PC-9 (cell line): ENCODE measurements at regions not wholly inside any gene's neighbourhood (a gene's known extent, or its start where the extent isn't known, plus 50 kb on each side); places are given as distances from the start of the nearest gene placed in this dataset.

Source experiments
- BruUV-seq: library from RNA; stranded (reverse); fragments of 400-500 nt; replicated peaks from 2 replicates; lab custom pipeline; 2021; lab: Mats Ljungman, UMichigan
- CTCF ChIA-PET: fragments of 300-600 bp; sonication (Branson Sonifier 250); formaldehyde crosslinking; loops from one replicate; lab custom pipeline; 2022; ENCODE audit warnings: antibody characterized with exemption; lab: Charles Lee
- POLR2A ChIA-PET: fragments of 300-600 bp; sonication (Branson Sonifier 250); formaldehyde crosslinking; loops from one replicate; lab custom pipeline; 2022; ENCODE audit warnings: antibody characterized with exemption; ENCODE audit not compliant: unreplicated experiment; lab: Charles Lee
- DNase-seq, 2 experiments: peaks; one replicate each; pipeline versions ENCODE4 v3.0.0 to v3.0.0-alpha.2; 2015 to 2022; ENCODE audit warnings: mixed read lengths in 1 of 2
- H2AFZ ChIP-seq: fragments of 200-600 bp; sonication (generic); 2 replicates; pipeline ENCODE4 v1.8.1; 2017; ENCODE audit warnings: antibody characterized with exemption
- H3F3A ChIP-seq: fragments of 200-600 bp; sonication (generic); 2 replicates; pipeline ENCODE4 v1.8.1; 2017; ENCODE audit warnings: antibody characterized with exemption, mild to moderate bottlenecking, low read depth; ENCODE audit not compliant: insufficient read depth
- H3K27ac ChIP-seq: fragments of 200-600 bp; sonication (generic); 2 replicates; pipeline ENCODE4 v1.6.1; 2016; ENCODE audit warnings: mixed run types
- H3K27me3 ChIP-seq: fragments of 200-600 bp; sonication (generic); 2 replicates; pipeline ENCODE4 v1.6.1; 2016; ENCODE audit warnings: low read depth, mixed run types; ENCODE audit not compliant: insufficient read depth
- H3K36me3 ChIP-seq: fragments of 200-600 bp; sonication (generic); 2 replicates; pipeline ENCODE4 v1.6.1; 2016; ENCODE audit warnings: low read depth, mixed run types
- H3K4me1 ChIP-seq: fragments of 200-600 bp; sonication (generic); replicated peaks from 2 replicates; pipeline ENCODE4 v1.6.1; 2016; ENCODE audit warnings: mixed run types; ENCODE audit not compliant: insufficient read depth
- H3K4me2 ChIP-seq: fragments of 200-600 bp; sonication (generic); 2 replicates; pipeline ENCODE4 v1.6.1; 2017; ENCODE audit warnings: mixed run types
- H3K4me3 ChIP-seq: fragments of 200-600 bp; sonication (generic); 2 replicates; pipeline ENCODE4 v1.6.1; 2016; ENCODE audit warnings: mixed run types
- H3K79me2 ChIP-seq: fragments of 200-600 bp; sonication (generic); 2 replicates; pipeline ENCODE4 v1.6.1; 2017; ENCODE audit warnings: low read depth, mixed run types
- H3K9me2 ChIP-seq: fragments of 200-600 bp; sonication (generic); 2 replicates; pipeline ENCODE4 v1.8.1; 2017; ENCODE audit warnings: mild to moderate bottlenecking; ENCODE audit not compliant: insufficient read depth
- H3K9me3 ChIP-seq: fragments of 200-600 bp; sonication (generic); 2 replicates; pipeline ENCODE4 v1.8.1; 2016; ENCODE audit warnings: low read depth; ENCODE audit not compliant: insufficient read depth
- H4K20me1 ChIP-seq: fragments of 200-600 bp; sonication (generic); 2 replicates; pipeline ENCODE4 v1.8.1; 2017; ENCODE audit not compliant: insufficient read depth
- EZH2 ChIP-seq: fragments of 200-600 bp; sonication (generic); IDR thresholded peaks from 2 replicates; pipeline ENCODE4 v1.8.0; 2017; ENCODE audit warnings: antibody characterized with exemption, low read depth
- intact Hi-C: fragments of 100-400 bp; cut with micrococcal nuclease; formaldehyde crosslinking; loops from one replicate; pipeline ENCODE4 v1.10.0; 2022; ENCODE audit not compliant: unreplicated experiment
- TF ChIP-seq, protein P1 (sequence below): fragments of 200-600 bp; sonication (generic); conservative IDR thresholded peaks from 2 replicates; pipeline ENCODE4 v1.6.1; 2017; ENCODE audit warnings: mixed run types, antibody characterized with exemption, mild to moderate bottlenecking, moderate library complexity

DNA sequence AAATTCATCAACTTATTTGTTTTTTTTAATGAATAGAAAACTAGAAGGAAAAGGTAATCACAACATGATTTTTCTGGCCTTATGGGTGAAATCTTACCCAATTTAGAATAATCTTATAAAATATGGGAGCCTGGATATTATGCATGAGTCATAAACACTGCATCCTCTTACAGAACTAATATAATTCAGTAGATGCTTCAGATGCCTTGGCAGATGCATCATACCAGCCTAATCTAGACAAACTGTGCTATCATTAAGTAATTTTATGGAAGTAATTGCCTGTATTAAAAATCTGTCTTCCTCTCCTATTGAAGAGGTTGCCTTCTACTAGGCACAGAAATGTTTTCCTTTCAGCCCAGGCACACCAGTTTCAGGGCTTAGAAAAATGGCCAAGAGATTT lies 2384.6 kb upstream of the WWC1 start:
- Histone ChIP-seq H4K20me1 (no peaks in the 10 kb centered on the region; the same call in 1 of the 2 replicates), H3K4me3 (no peak overlapping the region), H3K4me2 (no peak overlapping the region), H3K27me3 (no peaks in the 10 kb centered on the region), H3K79me2 (no peaks in the 10 kb centered on the region), H3F3A (no peaks in the 10 kb centered on the region), H3K9me2 (no peaks in the 10 kb centered on the region), H3K27ac (no peak overlapping the region), H3K4me1 (no peaks in the 10 kb centered on the region), H3K36me3 (no peaks in the 10 kb centered on the region), H2AFZ (no peak overlapping the region), H3K9me3 (no peaks in the 10 kb centered on the region)
- no peak for DNase-seq
- no TSS peak for BruUV-seq
- ChIA-PET CTCF (no interaction called here), POLR2A (no interaction called here)
- intact Hi-C loops: no loop called here
- no peak for TF ChIP-seq EZH2
- TF ChIP-seq, protein P1, sequence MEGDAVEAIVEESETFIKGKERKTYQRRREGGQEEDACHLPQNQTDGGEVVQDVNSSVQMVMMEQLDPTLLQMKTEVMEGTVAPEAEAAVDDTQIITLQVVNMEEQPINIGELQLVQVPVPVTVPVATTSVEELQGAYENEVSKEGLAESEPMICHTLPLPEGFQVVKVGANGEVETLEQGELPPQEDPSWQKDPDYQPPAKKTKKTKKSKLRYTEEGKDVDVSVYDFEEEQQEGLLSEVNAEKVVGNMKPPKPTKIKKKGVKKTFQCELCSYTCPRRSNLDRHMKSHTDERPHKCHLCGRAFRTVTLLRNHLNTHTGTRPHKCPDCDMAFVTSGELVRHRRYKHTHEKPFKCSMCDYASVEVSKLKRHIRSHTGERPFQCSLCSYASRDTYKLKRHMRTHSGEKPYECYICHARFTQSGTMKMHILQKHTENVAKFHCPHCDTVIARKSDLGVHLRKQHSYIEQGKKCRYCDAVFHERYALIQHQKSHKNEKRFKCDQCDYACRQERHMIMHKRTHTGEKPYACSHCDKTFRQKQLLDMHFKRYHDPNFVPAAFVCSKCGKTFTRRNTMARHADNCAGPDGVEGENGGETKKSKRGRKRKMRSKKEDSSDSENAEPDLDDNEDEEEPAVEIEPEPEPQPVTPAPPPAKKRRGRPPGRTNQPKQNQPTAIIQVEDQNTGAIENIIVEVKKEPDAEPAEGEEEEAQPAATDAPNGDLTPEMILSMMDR: no peak

DNA sequence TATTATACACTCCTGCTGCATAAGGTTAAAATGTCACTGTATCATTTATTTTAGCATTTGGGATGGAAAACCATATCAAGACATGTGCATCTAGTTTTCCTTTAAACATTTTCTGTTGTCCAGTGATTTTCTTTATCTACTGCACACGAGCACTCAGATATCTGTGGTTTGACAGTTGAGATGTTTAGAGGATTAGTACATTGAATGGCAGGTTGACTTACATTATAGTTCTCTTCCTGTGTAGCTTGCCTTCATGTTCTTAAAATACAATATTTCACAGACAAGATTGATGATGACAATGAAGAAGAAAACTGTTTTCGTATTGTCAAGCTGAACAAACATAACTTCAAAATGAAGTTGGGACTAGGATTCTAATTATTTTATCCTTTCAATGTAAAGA lies 2378.4 kb upstream of the WWC1 start:
- ChIA-PET CTCF (no interaction called here), POLR2A (no interaction called here)

DNA sequence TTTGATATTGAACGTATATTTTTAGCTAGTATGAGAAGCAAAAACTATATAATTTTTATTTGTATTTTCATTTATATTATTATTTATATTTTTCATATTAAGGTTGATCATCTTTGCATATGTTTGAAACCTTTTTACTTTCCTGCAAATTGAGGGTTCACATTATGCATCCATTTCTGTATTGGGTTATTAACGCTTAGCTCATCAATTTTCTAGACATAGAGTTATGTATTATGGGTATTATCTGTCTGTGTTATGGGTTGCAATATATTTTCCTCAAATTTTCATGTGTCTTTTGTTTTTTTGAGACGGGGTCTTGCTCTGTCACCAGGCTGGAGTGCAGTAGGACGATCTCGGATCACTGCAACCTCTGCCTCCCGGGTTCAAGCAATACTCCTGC lies 2377.0 kb upstream of the WWC1 start:
- ChIA-PET CTCF (no interaction called here), POLR2A (no interaction called here)
- H3K4me3 ChIP-seq: no peak overlapping the region
- TF ChIP-seq, protein P1: no peak
- no peak for TF ChIP-seq EZH2
- H3K9me2 ChIP-seq: no peaks in the 10 kb centered on the region
- no peak overlapping the region for H3K4me2 ChIP-seq
- no peaks in the 10 kb centered on the region; the same call in 1 of the 2 replicates for H4K20me1 ChIP-seq
- intact Hi-C loops: no loop called here
- no TSS peak for BruUV-seq
- no peaks in the 10 kb centered on the region for H3K36me3 ChIP-seq
- H3F3A ChIP-seq: no peaks in the 10 kb centered on the region
- H3K27me3 ChIP-seq: no peaks in the 10 kb centered on the region
- H3K4me1 ChIP-seq: no peaks in the 10 kb centered on the region
- no peak overlapping the region for H2AFZ ChIP-seq
- DNase-seq: no peak
- no peaks in the 10 kb centered on the region for H3K79me2 ChIP-seq
- H3K27ac ChIP-seq: no peak overlapping the region
- no peaks in the 10 kb centered on the region for H3K9me3 ChIP-seq

More for the DNA sequence above, 2378.4 kb upstream of the WWC1 start:
- no peaks in the 10 kb centered on the region for H3K9me3 ChIP-seq
- H3K36me3 ChIP-seq: no peaks in the 10 kb centered on the region
- no peak overlapping the region for H3K27ac ChIP-seq
- no peaks in the 10 kb centered on the region for H3K79me2 ChIP-seq
- no peaks in the 10 kb centered on the region for H3K9me2 ChIP-seq
- no peaks in the 10 kb centered on the region for H3F3A ChIP-seq
- no peak overlapping the region for H2AFZ ChIP-seq
- H3K4me1 ChIP-seq: no peaks in the 10 kb centered on the region
- DNase-seq: no peak
- no TSS peak for BruUV-seq
- no peaks in the 10 kb centered on the region; the same call in 1 of the 2 replicates for H4K20me1 ChIP-seq
- H3K4me3 ChIP-seq: no peak overlapping the region
- TF ChIP-seq, protein P1: no peak
- no peak for TF ChIP-seq EZH2
- intact Hi-C loops: no loop called here
- no peak overlapping the region for H3K4me2 ChIP-seq
- no peaks in the 10 kb centered on the region for H3K27me3 ChIP-seq
